GM21423 (cell line): ENCODE measurements at regions not wholly inside any gene's neighbourhood (a gene's known extent, or its start where the extent isn't known, plus 50 kb on each side); places are given as distances from the start of the nearest gene placed in this dataset.
"Not testable (repeated sequence)": the region's sequence is repeated elsewhere in the genome, so short reads cannot be mapped to it uniquely, and the experiment has no call there.

Source experiments
- ATAC-seq: cut with Tn5 transposase; IDR thresholded peaks from one replicate; pipeline ENCODE4 v1.9.1; 2021; ENCODE audit warnings: mild to moderate bottlenecking, moderate library complexity; ENCODE audit not compliant: unreplicated experiment

- no peak for ATAC-seq
These were observed 280.1 kb upstream of the ZFP42 start for GRCh38 chr4:187715466-187715865.

- no peak for ATAC-seq
These were observed 271.1 kb upstream of the ZFP42 start for GRCh38 chr4:187724456-187724855.

- no peak for ATAC-seq
These were observed 269.1 kb upstream of the ZFP42 start for GRCh38 chr4:187726485-187726884.

DNA sequence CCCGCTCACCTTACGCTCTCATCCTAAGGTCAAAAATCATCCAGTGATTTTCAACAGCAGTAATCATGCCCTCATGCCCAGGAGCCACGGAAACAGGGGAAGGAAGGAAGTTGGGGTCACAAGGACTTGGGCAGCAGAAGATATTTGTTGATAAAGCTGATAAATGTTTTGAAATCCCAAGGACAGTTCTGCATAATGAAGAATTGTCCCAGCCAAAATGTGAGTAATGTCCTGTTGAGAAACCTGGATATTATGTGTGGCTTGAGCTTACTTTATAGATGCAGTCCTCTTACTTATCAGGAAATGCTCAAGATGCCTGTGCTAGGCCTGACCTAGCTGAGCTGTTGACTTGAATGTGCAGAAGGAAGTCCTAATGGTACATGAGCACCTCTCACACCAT, 263.0 kb upstream of the ZFP42 start:
- no peak for ATAC-seq

DNA sequence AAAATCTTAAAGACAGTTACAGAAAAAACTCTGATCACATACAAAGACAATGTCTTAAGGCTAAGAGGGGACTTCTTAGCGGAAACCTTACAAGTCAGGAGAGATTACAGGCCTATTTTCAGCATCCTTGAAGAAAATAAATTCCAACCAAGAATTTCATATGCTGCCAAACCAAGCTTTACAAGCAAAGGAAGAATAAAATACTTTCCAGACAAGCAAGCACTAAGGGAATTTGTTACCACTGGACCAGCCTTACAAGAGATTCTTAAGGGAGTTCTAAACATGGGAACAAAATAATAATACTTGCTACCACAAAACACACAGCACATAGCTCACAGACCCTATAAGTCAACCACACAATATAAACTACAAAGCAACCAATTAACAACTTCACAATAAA, 255.8 kb upstream of the ZFP42 start:
- no peak for ATAC-seq

GRCh38 chr4:187744911-187745310, 250.7 kb upstream of the ZFP42 start:
- no peak for ATAC-seq

DNA sequence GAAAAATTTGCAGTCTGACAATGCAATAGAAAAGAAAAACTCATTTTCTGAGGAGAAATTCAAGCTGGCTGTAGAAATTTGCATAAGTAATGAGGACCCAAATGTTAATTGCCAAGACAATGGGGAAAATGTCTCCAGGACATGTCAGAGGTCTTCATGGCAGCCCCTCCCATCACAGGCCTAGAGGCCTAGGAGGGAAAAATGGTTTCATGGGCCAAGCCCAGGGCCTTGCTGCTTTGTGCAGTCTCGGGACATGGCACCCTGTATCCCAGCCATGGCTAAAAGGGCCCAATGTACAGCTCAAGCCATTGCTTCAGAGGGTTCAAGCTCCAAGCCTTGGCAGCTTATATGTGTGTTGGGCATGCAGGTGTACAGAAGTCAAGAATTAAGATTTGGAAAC, 244.9 kb upstream of the ZFP42 start:
- not testable (repeated sequence) for ATAC-seq

GRCh38 chr4:187767158-187767557, 228.4 kb upstream of the ZFP42 start:
- no peak for ATAC-seq

GRCh38 chr4:187767687-187768086, 227.9 kb upstream of the ZFP42 start:
- no peak for ATAC-seq

- no peak for ATAC-seq
These were observed 225.2 kb upstream of the ZFP42 start for GRCh38 chr4:187770345-187770744.

DNA sequence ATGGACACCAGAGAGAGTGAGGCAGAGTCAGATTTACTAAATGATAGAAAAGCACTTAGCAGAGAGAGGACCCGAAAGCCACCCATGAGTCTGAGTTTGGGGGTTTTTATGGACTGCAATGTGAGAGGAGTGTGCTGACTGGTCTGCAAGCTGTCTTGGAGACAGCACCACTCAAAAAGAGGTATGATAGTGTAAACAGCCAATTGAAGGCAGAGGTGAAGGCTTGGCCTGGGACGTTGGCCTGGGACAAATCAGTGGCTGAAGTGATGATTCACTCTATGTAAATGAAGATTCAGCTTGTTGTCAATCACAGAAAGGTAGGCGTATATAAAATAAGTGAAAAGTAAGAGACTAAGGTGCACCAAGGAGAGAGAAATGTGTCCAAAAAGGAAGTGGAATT, 217.6 kb upstream of the ZFP42 start:
- ATAC-seq: no peak

GRCh38 chr4:187780070-187780469, 215.5 kb upstream of the ZFP42 start:
- ATAC-seq: no peak

DNA sequence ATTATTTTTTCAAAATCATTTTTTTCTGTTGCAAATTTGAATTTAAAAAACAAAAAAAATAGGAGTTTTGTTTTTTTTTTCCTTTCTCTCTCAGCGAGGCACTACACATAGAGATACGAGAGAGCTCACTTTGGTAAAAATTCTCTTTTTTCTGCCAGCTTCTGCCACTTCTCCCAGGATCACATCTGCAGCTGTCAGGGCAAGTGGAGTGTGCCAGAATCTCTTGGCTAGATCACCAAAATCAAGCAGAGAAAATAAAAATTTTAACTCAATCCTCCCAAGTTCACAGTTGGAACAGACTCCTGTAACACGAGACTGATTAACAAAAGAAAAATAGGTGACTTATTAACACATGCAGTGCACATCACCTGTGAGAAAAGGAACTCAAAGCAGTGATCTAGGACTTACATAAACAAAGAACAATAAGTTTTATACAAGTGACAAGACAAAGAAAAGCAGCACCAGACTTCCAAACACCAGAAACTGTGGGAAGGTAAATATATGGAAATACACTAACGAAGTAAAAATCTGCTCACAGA, 213.2 kb upstream of the ZFP42 start:
- ATAC-seq: no peak

- ATAC-seq: no peak
These were observed 209.4 kb upstream of the ZFP42 start for GRCh38 chr4:187786190-187786589.

DNA sequence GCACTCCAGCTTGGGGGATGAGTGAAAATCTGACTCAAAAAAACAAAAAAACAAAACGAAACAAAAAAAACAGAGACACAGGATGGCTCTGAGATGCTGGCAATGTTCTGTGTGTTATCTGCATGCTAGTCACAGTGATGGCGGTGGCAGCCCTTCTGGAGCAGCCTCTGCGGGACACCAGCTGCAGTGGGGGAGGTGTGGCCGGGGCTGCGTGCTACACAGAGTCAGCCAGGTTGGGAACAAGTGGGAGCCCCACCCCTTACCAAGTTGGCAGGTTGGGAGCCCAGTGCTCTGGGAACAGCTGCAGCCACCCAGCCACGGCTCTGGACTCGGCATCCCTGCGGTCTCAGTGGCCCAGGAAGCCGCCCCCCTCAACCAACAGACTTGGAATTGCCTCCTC, 206.5 kb upstream of the ZFP42 start:
- ATAC-seq: no peak

DNA sequence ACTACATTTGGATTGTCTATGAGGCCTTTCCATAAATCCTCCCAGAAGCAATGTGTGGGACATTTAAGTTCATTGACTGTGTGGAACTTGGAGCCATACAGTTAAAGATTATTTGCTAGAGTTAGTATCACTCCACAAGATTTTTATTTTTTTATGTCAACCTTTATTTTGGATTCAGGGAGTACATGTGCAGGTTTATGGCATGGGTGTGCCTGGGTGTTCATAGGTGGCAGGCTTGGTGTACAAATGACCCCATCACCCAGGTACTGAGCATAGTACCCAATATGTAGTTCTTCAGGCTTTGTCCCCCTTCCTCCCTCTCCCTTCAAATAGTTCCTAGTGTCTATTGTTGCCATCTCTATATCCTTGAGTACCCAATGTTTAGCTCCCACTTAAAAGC, 199.8 kb upstream of the ZFP42 start:
- ATAC-seq: no peak

GRCh38 chr4:187798385-187798784, 197.2 kb upstream of the ZFP42 start:
- no peak for ATAC-seq

GRCh38 chr4:187799735-187800134, 195.8 kb upstream of the ZFP42 start:
- no peak for ATAC-seq

- ATAC-seq: no peak
These were observed 184.0 kb upstream of the ZFP42 start for GRCh38 chr4:187811591-187811990.

DNA sequence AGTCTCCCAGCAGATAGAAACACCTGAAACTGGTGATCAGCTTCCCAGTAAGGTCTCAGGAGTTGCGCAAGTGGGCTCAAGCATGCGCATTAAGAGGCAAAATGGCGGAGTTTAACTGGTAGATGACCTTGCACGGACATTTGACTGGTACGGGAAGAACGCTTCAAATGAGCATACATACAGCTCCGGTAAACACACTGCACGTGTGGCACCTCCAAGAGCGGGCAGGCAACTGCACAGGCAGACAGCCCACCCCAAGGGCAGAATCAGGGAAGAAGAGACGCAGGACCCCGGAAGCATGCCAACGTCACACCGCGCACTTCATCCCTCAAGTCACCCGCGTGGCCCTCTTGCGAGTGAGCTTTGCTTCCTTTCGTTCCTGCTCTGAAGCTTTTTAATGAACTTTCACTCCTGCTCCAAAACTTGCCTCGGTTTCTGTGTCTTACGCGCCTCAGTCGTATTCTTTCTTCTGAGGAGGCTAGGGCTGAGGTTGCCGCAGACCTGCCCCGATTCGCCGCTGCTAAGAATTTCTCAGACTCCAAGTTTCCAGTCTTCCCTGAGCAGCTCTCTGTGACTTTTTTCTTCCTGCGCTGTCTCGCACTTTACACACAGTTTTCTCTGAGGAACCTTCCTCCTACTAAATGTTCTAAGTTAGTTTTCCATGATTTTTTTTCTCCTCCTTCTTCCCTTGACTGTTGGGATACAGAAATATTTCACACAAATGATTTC, 180.7 kb upstream of the ZFP42 start:
- no peak for ATAC-seq

- no peak for ATAC-seq
These were observed 168.8 kb upstream of the ZFP42 start for GRCh38 chr4:187826725-187827124.

- no peak for ATAC-seq
These were observed 167.9 kb upstream of the ZFP42 start for GRCh38 chr4:187827631-187828030.

DNA sequence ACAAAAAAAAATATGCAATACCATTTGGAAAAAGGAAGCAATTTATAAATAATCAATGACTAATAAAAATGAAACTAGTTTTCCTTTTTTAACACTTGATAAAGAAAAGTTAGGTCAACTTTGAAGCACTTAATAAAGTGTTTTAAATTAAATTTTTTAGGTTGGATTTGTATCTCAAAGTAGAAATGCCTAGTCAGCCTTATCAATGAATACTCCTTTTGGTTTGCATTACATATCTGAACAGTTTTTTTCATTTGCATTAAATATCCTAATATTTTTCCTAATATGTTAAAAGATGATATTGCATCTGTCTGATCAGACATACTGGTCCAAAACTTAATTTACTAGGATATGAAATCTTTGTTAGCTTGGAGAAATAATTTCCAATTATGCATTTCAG, 155.8 kb upstream of the ZFP42 start:
- no peak for ATAC-seq
